Activated naive CD8-positive, alpha-beta T cell (primary cell): ENCODE measurements at regions not wholly inside any gene's neighbourhood (a gene's known extent, or its start where the extent isn't known, plus 50 kb on each side); places are given as distances from the start of the nearest gene placed in this dataset.

Experiments used
- H3K27ac Mint-ChIP-seq: one replicate; pipeline ENCODE4 v1.8.0; 2021; ENCODE audit warnings: mixed read lengths
- H3K27me3 Mint-ChIP-seq: one replicate; pipeline ENCODE4 v1.8.0; 2021; ENCODE audit warnings: mixed read lengths
- H3K36me3 Mint-ChIP-seq: one replicate; pipeline ENCODE4 v1.8.0; 2021; ENCODE audit warnings: mixed read lengths
- H3K4me1 Mint-ChIP-seq: one replicate; pipeline ENCODE4 v1.8.0; 2021; ENCODE audit warnings: low read depth, mixed read lengths
- H3K4me3 Mint-ChIP-seq: one replicate; pipeline ENCODE4 v1.8.0; 2021; ENCODE audit warnings: mild to moderate bottlenecking, mixed read lengths
- H3K9me3 Mint-ChIP-seq: one replicate; pipeline ENCODE4 v1.8.0; 2021; ENCODE audit warnings: low read depth, mixed read lengths

DNA sequence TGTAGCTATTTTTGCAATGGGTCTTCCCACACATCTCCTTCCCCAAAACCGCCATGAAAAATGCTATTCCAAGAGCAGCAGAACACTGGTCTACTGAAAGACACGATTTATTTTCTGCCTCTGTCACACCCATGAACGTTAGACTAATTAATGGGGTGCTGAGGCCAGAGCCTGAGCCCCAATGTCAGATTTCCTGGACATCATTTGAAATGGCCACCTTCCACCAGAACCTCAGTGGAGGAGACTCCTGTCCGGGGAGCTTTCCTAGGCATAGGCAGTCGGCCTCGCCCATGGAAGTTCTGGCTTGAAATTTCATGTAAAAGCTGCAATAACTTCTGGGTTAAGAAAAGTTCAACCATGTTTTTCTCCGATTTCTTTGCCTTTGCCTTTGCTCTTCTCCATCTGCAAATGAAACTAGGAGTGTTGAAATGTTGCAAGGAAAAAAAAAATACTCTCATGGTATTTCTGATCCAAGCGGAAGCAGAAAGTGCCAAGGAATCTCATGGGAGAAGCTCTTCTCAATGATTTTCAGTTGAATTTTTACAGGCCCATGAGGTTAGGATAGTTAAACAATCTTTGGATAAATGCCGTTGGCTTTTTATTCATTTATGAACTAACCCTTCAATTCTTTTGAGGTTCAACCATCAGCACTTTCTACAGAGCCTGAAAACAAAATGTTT is 570.8 kb upstream of the MGMT start:
- Mint-ChIP-seq H3K27ac (no peak overlapping the region), H3K36me3 (no peaks in the 10 kb centered on the region), H3K4me3 (no peak overlapping the region), H3K27me3 (peaks cover 2% of the 10 kb centered on the region), H3K9me3 (no peaks in the 10 kb centered on the region), H3K4me1 (no peaks in the 10 kb centered on the region)

DNA sequence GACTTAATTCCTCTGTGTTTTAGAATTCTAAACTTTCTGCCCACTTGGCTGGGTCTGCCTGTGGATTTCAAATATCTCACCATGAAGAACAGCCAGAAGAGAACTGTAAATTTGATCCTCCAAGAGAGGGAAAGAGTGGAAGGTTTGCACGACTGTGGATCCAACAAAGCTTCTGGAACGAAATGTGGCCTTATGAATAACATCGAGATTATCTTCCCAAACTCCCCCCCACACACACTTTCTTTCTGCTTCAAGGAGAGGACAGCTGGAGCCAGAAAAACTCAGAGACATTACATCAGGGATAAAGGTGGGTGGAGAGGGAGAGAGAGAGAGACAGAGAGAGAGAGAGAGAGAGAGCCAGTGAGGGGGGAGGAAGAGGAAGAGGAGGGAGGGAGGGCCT is 570.1 kb upstream of the MGMT start:
- no peaks in the 10 kb centered on the region for H3K36me3 Mint-ChIP-seq
- peaks cover 2% of the 10 kb centered on the region for H3K27me3 Mint-ChIP-seq
- no peak overlapping the region for H3K27ac Mint-ChIP-seq
- H3K9me3 Mint-ChIP-seq = no peaks in the 10 kb centered on the region
- H3K4me1 Mint-ChIP-seq = no peaks in the 10 kb centered on the region
- no peak overlapping the region for H3K4me3 Mint-ChIP-seq

DNA sequence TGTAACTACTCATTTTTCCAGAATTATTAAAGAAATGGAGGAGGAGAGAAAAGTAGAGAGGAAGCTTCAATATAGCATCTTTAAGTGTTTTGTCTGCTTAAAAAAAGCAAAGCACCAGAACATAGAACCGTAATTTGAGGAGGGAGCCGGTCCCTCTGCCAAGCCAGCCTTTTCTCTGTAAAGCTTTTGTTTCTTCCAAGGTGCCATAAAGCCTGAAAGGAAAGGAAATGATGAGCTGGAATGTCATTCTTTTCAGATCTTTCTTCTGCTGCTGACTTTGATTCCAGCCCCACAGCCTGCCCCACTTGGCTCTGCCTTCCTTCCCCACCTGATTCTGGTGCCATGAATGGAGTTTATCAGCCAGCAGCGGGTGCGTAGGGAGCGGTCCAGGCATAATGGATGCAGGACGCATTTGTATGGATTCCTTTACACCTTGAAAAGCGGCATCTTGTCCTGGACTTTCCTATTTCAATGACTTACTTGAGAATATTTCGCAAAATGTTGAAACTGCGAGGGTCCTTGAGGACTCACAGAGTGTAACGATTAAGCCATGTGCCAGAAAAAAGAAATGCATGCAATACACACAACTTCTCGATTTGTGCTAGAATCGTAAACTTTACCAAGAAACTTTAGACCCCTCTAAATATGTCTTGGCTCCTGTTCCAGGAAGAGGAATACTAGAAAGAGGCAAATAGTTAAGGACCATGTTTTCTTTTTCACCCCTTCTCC is 569.5 kb upstream of the MGMT start:
- Mint-ChIP-seq H3K27me3 (peaks cover 2% of the 10 kb centered on the region), H3K4me1 (no peaks in the 10 kb centered on the region), H3K4me3 (no peak overlapping the region), H3K36me3 (no peaks in the 10 kb centered on the region), H3K27ac (no peak overlapping the region), H3K9me3 (no peaks in the 10 kb centered on the region)

DNA sequence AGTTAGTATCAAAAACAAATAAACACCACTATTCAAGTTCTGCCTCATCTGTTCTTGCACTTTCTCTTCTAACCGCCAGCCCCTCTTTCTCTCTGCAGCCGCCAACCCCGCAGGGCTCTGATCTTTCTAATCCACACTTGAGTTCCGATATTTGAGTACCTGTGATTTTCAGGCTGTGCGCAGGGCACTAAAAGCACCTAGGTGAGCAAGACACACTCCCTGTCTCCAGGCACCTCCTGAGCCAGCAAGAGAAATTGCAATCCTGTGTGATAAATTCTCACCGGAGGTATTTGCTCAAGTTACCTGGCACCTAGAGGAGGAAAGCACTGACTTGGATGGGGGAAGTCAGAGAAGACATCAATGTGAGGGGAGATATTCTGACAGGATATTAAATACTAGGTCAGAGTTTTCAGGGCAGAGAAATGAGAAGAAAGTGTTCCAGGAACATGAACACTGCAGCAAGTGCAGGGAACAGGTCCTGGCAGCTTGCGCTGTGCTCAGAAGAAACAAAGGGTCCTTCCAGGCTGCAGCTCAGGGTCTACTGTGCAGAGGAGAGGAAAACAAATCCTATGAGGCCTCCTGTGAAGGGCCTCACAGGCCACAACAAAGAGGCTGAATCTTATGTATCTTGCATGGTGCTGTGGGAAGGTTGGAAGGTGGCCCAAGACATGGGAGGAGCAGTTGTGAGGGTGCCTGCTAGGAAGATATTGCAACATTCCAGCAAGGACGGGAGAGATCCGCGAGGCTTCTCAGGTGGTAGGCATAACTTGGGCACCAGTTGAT is 568.7 kb upstream of the MGMT start:
- Mint-ChIP-seq H3K4me3 (no peak overlapping the region), H3K27me3 (peaks cover 3% of the 10 kb centered on the region), H3K4me1 (no peaks in the 10 kb centered on the region), H3K27ac (no peak overlapping the region), H3K36me3 (no peaks in the 10 kb centered on the region), H3K9me3 (no peaks in the 10 kb centered on the region)

DNA sequence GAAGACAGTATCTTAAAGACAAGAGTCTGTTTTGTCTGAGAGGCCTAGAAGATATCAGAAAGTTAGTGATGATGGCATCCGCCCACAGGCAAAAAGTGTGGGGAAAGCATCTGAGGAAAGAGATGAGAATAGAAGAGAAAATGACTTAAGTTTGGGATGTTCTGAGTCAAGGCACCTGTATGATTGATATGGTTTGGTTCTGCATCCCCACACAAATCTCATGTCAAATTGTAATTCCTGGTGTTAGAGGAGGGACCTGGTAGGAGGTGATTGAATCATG is 568.2 kb upstream of the MGMT start:
- H3K36me3 Mint-ChIP-seq = no peaks in the 10 kb centered on the region
- H3K27me3 Mint-ChIP-seq = peaks cover 3% of the 10 kb centered on the region
- no peak overlapping the region for H3K4me3 Mint-ChIP-seq
- H3K4me1 Mint-ChIP-seq = no peaks in the 10 kb centered on the region
- H3K27ac Mint-ChIP-seq = no peak overlapping the region
- H3K9me3 Mint-ChIP-seq = no peaks in the 10 kb centered on the region

DNA sequence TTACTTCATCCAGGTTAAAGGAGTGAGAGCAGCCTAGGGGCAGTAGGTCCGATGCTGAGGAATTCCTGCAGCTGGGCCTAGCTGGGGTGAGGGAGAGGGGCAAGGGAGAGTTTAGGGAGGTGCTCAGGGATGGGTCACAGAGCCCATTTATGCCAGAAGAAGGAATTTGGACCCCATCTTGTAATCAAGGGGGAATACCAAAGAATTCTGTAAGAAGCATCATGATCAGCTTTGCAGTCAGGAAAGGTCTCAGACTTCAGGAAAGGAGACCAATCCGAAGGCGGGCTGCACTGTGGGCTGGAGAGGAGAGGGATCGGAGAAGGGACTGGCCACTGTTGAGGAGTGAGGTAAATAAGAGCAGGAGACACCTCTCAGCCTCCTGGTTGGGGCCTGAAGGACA is 566.6 kb upstream of the MGMT start:
- Mint-ChIP-seq H3K36me3 (no peaks in the 10 kb centered on the region), H3K4me3 (no peak overlapping the region), H3K27ac (no peak overlapping the region), H3K4me1 (no peaks in the 10 kb centered on the region), H3K9me3 (no peaks in the 10 kb centered on the region), H3K27me3 (peaks cover 5% of the 10 kb centered on the region)

DNA sequence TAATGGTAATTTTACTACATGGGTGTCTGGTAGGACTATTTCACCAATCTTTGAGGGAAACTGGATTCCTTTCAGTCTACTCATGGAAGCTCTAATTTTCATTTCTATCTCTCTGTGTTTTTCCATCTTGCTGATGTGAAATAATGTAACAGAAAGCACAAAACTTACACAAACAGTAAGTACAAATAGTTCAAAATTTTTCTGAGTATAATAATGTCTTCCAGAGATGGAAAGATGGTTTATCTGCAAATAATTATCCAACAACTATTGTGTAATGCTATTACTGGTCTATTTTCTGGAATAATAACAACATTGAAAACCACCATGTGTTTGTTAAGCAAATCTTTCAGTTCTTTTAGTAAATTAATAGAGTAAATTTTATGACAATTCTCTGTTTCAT is 565.8 kb upstream of the MGMT start:
- H3K9me3 Mint-ChIP-seq = no peaks in the 10 kb centered on the region
- no peak overlapping the region for H3K4me3 Mint-ChIP-seq
- H3K27me3 Mint-ChIP-seq = peaks cover 6% of the 10 kb centered on the region
- H3K4me1 Mint-ChIP-seq = no peaks in the 10 kb centered on the region
- H3K27ac Mint-ChIP-seq = no peak overlapping the region
- no peaks in the 10 kb centered on the region for H3K36me3 Mint-ChIP-seq

DNA sequence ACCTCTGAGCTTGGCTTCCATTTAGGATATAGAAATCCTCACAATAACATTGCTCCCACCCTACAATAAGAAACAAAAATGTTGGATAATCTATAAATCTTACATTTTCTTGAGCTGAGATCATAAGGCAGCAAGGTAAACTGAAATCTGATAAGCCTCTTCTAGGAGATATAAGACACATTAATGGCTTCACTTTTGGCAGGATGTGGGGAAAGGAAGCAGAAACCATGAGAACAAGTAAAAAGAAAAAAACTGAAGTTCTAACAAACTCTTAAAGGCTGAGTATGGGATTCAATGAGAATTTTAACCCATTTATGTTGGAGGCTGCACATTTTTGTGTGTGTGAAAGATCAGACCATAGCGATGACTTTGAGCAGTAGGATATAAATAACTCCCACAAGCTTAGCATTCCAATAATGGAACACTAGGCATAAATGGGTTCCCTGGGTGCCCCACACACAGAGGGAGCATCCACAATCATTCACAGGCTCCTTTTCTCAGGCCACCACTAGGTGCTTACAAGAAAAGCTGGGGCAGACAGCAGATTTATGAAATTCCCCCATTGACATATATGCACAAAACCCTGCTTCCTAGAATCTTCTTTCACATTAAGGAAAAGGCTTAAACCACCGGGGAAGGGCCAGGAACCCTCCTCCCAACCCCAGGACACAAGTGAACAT is 564.9 kb upstream of the MGMT start:
- Mint-ChIP-seq H3K4me1 (no peaks in the 10 kb centered on the region), H3K27ac (no peak overlapping the region), H3K27me3 (peaks cover 4% of the 10 kb centered on the region)

DNA sequence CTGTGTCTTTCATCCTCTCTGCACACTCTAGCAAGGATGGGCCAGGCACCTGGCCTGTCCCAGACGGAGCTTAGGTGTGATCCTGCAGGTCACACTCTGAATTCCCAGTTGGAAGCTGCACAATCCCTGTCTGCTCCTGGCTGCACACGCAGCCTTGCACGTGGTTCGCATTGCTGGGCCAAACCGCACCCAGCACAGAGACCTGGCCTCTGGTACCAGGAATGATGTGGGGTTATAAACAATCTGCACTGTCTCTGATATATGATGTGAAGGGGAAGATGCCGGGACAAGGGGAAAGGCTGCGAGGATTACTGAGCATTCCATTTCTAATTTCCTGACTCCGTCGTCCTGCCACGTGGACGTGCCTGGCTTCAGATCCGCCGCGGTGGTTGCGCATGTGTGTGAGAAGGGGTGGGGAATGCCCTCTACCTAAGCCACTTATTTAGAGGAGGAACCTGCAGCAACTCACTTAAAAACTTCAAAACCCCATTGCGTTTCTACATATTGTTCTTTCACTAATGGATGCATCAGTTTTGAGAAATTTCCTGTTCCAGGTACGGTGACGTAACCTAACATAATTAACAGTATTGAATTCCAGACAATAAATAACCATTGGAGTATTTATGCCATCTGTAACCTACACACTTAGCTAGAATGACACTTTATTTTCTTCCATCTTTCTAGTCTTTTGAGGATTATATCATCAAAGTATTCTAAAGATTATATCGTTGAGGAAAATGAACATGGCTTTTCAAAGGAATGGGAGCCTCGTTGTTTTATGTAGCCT is 559.7 kb upstream of the MGMT start:
- peaks cover 4% of the 10 kb centered on the region for H3K27me3 Mint-ChIP-seq

More for the DNA sequence above, 564.9 kb upstream of the MGMT start:
- Mint-ChIP-seq H3K9me3 (no peaks in the 10 kb centered on the region), H3K4me3 (no peak overlapping the region), H3K36me3 (no peaks in the 10 kb centered on the region)

DNA sequence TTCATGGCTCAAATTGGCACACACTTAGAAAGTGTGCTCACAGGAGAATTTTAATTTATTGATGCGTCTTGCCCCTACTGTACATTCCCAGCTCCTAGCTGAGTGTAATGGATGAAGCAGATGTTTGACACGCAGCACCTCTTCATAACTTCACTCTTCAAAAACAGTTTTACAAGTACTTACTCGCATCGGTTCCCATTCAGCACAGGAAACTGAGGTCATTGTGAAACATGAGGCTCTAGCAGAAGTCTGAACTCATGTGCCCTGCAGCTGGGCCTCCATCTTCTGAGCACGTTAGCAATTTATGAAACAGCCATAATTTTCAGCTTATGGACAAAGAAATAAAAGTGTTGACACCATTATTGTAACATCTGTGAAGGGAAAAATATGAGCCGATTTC is 558.9 kb upstream of the MGMT start:
- Mint-ChIP-seq H3K36me3 (no peaks in the 10 kb centered on the region), H3K4me3 (no peak overlapping the region), H3K27ac (no peak overlapping the region), H3K4me1 (no peaks in the 10 kb centered on the region), H3K9me3 (no peaks in the 10 kb centered on the region), H3K27me3 (peaks cover 4% of the 10 kb centered on the region)

More for the DNA sequence above, 559.7 kb upstream of the MGMT start:
- no peaks in the 10 kb centered on the region for H3K4me1 Mint-ChIP-seq
- no peak overlapping the region for H3K4me3 Mint-ChIP-seq
- no peaks in the 10 kb centered on the region for H3K9me3 Mint-ChIP-seq
- H3K36me3 Mint-ChIP-seq = no peaks in the 10 kb centered on the region
- no peak overlapping the region for H3K27ac Mint-ChIP-seq

DNA sequence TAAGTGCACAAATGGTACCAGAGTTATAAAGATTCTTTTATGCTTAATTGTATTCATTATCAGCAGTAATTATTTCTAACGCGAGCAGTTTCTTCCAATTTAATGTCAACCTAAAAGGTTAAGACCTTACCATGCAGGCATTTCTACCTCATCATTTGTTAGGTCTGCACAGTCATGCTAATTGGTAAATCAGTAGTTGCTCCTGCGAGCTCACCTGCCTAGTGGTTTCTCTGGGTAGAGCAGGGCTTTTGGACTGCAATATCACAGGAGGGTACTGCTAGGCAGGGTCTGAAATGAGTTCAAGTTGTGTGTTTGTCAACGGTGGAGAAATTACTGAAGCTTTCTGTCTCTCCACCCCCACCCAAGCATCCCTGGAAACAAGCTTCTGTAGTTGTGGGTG is 558.5 kb upstream of the MGMT start:
- H3K27me3 Mint-ChIP-seq = peaks cover 2% of the 10 kb centered on the region
- H3K27ac Mint-ChIP-seq = no peak overlapping the region
- no peaks in the 10 kb centered on the region for H3K36me3 Mint-ChIP-seq
- no peak overlapping the region for H3K4me3 Mint-ChIP-seq
- no peaks in the 10 kb centered on the region for H3K9me3 Mint-ChIP-seq
- H3K4me1 Mint-ChIP-seq = no peaks in the 10 kb centered on the region

DNA sequence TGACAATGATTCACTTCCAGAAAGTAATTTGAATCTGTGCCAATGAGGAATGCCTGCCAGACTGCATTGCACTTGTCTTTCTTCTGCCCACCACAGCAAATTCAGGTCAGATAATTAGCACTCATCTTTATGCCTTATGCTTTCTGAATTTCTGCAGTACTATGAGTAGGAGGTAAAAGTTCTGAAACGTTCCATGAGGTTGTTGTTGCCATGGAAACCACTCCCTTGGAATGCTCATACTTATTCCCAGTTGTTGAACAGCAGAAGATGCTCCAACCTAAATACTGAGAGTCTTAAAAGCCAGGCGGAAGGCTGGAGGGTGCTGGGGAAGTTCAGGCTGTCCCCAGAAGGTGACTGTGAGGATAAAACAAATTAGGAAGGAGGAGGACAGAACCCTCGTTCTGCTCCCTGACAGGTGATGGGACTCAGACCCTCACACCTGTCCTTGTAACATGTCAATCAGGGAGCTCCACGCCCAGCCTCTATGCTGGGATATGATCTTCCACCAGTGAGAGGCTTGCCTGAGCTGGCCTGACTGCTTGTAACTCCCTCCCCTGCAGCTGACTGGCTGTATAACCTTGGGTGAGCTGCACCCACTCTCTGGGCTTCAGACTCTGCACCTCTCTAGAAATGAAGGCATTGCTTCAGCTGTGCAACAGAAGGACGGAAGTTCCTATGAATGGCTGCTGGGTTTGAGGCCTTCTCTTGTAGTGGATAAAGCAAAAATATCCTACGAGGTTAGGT is 554.3 kb upstream of the MGMT start:
- peaks cover 2% of the 10 kb centered on the region for H3K4me1 Mint-ChIP-seq
- no peaks in the 10 kb centered on the region for H3K9me3 Mint-ChIP-seq
- H3K4me3 Mint-ChIP-seq = no peak overlapping the region
- H3K27me3 Mint-ChIP-seq = no peaks in the 10 kb centered on the region
- no peak overlapping the region for H3K27ac Mint-ChIP-seq
- H3K36me3 Mint-ChIP-seq = no peaks in the 10 kb centered on the region

DNA sequence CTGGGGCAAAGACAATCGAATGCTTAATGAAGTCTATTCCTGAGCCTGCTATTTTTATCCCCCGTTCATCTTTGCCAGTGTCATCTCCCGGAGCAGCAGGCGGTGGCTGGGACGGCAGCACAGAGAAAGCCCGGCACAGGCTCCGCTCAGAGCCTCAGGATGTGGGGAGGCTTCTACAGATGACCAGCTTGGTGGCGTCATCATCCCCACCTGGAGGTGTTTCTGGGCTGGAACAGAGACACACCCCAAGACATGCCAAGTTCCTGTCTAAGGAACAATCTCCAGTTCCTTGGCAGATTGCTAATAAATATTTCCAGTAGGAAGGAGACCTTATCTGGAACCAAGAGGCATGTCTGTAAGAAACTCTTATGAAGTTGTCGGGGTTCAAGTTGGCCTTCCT is 552.4 kb upstream of the MGMT start:
- Mint-ChIP-seq H3K36me3 (no peaks in the 10 kb centered on the region), H3K9me3 (no peaks in the 10 kb centered on the region), H3K27me3 (peaks cover 1% of the 10 kb centered on the region), H3K4me3 (no peak overlapping the region), H3K4me1 (peaks cover 2% of the 10 kb centered on the region), H3K27ac (no peak overlapping the region)

DNA sequence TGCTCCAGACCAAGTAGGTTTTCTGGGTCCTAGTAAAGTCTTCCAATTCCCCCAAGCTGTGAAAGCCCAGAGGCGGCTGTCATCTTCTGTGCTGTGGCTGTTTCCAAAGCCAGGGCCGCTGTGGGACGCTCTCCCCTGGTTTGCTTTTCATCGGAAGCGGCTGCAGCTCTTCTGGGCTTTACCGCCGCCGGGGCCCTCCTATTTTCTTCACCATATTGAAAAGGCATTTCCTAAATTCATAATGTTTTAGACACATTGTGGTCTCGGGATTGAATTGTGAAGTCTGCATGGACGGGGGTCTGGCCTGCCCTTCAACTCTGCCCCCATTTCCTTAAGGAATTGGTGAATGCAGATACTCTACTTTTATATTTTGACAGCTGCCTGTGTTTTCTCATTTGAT is 551.4 kb upstream of the MGMT start:
- Mint-ChIP-seq H3K4me1 (peaks cover 2% of the 10 kb centered on the region), H3K36me3 (no peaks in the 10 kb centered on the region), H3K4me3 (no peak overlapping the region), H3K27ac (no peak overlapping the region), H3K27me3 (peaks cover 1% of the 10 kb centered on the region), H3K9me3 (no peaks in the 10 kb centered on the region)
